PFSK-1 (cell line): ENCODE measurements at regions not wholly inside any gene's neighbourhood (a gene's known extent, or its start where the extent isn't known, plus 50 kb on each side); places are given as distances from the start of the nearest gene placed in this dataset.

Experiments used
- FOXP2 ChIP-seq: optimal IDR thresholded peaks from 2 replicates; pipeline ENCODE3; 2011; ENCODE audit warnings: borderline replicate concordance, control low read depth, inconsistent platforms; ENCODE audit not compliant: insufficient read depth; ENCODE audit errors: extremely low read length, extremely low read depth
- POLR2AphosphoS5 ChIP-seq: IDR thresholded peaks from 2 replicates; pipeline ENCODE4 v1.6.1; 2012; ENCODE audit warnings: low read depth, mild to moderate bottlenecking, control low read depth, low read length, moderate library complexity
- SIN3A ChIP-seq: IDR thresholded peaks from 2 replicates; pipeline ENCODE4 v1.6.1; 2012; ENCODE audit warnings: mild to moderate bottlenecking, low read length, moderate library complexity, borderline replicate concordance; ENCODE audit not compliant: insufficient read depth
- TAF1 ChIP-seq: IDR thresholded peaks from 2 replicates; pipeline ENCODE4 v1.6.1; 2012; ENCODE audit warnings: low read length, control low read depth, borderline replicate concordance; ENCODE audit not compliant: insufficient read depth
- TF ChIP-seq, protein P1 (sequence below), 2 experiments: IDR thresholded peaks; 2 replicates each; pipeline versions ENCODE4 v1.6.1 to v1.8.0; 2011 to 2012; ENCODE audit warnings: low read depth in 2 of 2, low read length in 2 of 2, control low read depth in 1 of 2, inconsistent platforms in 1 of 2, mild to moderate bottlenecking in 1 of 2, moderate library complexity in 1 of 2; ENCODE audit not compliant: insufficient read depth in 1 of 2

DNA sequence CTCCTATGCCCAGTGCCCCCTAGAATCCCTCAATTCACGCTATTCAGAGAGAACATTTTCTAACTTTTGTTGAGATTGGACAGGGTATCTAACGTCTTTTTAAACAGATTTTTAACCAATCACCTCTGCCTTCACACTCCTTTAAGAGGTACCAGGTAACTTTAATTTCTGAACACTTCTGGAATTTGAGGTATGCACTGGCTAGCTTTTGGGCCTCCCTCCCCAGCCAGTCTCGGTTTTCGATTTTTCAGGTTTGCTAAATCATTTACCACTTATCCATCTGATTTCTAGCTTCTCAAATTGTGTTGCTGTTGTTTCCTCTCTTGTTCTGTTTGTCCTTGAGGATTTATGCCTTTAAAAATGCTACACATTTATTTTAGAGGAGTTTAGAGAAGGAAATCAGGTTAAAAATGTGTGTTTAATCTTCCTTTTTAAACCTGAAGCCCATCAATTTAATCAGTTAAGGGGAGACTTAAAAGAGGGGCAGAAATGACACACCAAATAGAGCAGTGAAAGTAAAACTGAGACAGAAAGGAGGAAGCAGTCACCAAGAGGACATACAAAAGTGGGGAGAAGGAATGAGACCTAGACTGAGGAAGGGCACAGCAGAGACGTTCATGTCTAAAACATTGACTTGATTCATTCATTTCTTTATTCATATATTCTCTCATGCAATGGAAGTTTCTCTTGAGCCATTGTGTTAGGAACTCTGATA is 139.6 kb upstream of the HTR2A start:
- TF ChIP-seq POLR2AphosphoS5 (no peak), SIN3A (no peak), FOXP2 (no peak), TAF1 (no peak)
- TF ChIP-seq, protein P1, sequence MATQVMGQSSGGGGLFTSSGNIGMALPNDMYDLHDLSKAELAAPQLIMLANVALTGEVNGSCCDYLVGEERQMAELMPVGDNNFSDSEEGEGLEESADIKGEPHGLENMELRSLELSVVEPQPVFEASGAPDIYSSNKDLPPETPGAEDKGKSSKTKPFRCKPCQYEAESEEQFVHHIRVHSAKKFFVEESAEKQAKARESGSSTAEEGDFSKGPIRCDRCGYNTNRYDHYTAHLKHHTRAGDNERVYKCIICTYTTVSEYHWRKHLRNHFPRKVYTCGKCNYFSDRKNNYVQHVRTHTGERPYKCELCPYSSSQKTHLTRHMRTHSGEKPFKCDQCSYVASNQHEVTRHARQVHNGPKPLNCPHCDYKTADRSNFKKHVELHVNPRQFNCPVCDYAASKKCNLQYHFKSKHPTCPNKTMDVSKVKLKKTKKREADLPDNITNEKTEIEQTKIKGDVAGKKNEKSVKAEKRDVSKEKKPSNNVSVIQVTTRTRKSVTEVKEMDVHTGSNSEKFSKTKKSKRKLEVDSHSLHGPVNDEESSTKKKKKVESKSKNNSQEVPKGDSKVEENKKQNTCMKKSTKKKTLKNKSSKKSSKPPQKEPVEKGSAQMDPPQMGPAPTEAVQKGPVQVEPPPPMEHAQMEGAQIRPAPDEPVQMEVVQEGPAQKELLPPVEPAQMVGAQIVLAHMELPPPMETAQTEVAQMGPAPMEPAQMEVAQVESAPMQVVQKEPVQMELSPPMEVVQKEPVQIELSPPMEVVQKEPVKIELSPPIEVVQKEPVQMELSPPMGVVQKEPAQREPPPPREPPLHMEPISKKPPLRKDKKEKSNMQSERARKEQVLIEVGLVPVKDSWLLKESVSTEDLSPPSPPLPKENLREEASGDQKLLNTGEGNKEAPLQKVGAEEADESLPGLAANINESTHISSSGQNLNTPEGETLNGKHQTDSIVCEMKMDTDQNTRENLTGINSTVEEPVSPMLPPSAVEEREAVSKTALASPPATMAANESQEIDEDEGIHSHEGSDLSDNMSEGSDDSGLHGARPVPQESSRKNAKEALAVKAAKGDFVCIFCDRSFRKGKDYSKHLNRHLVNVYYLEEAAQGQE (IDR thresholded peaks at IDR 0.05; ENCODE audit: insufficient read depth in 1 of 2, low read depth in 2 of 2, low read length in 2 of 2) = no peak

DNA sequence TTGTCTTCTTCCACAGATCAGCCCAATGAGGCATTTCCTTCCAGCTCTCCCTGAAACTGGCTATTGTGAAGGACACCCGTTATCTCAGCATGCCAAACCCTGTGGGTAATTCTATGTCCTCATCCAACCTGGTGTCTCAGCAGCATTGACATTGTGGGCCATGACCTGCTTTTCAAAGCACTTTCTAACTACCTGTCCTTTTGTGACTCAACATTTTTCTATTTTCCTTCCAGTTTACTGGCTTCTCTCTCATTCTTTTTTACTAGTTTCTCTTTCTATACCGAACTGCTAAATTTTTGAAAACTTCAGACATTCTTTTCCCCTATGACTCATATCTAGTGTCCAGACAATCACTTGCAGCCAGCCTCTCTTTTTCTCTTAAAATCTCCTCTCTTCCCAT is 136.4 kb upstream of the HTR2A start:
- TF ChIP-seq SIN3A = no peak
- no peak for TF ChIP-seq POLR2AphosphoS5
- TF ChIP-seq FOXP2 = no peak

DNA sequence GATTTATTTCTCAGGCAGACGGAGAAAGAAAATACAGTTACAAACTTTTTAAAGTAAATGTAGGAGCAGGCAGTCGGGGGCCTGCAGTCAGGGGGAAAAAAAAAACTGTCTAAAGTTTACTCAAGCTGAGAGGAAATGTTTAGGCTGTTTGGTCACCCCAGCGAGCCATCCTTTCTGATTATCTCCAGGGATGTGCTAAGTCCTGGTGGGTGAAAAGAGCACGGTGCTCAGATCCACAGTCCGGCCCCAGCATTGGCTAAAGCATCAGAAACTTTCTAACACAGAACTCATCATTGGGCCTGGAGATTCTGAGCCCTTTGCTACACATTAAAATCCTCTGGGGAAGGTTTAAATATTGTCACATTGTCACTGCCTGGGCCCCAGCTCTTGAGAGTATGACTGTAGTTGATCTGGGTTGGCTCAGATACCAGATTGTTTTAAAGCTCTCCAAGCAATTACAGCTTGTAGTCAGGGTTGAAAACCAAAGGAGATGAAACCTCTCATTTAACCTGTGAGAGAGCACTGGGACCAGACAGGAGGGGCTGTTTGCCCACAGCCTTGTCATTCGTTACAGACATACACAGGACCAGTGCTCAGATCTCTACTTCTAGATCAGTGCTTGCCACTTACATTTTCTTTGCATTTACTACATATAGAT is 131.1 kb upstream of the HTR2A start:
- TF ChIP-seq, protein P1 (IDR thresholded peaks at IDR 0.05; ENCODE audit: insufficient read depth in 1 of 2, low read depth in 2 of 2, low read length in 2 of 2) = no peak
- no peak for TF ChIP-seq SIN3A
- no peak for TF ChIP-seq POLR2AphosphoS5
- no peak for TF ChIP-seq TAF1
- TF ChIP-seq FOXP2 = no peak

DNA sequence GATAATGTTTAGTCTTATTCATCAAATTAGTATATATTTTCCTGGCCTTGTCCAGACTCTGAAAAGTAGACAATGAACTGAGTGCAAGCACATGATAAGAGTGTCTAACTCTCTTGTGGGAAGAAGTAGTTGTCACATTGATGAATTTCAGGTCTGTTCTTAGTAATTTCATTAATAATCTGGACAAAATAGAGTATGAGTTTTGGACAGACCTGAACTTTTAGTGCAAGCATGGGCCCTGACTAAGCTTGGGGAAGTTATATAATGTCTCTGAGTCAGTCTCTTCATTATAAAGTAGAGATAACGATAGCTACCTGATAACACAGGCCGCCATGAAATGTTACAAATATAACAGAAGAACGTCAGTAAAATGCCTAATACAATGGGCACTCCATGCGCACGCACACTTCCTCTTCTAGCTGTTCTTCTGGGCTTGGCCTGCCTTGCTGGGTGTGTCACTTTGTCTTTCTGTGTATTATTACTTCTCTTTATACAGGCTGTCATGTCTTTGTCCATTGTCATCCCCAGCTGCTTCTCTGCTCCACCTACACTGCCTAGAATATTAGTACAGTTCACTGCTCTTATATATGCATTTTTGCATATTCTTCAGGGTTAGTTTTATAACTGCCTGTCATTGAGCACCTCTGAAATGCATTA is 129.1 kb upstream of the HTR2A start:
- TF ChIP-seq TAF1 = no peak
- TF ChIP-seq SIN3A = no peak
- no peak for TF ChIP-seq POLR2AphosphoS5
- no peak for TF ChIP-seq FOXP2
- TF ChIP-seq, protein P1 (IDR thresholded peaks at IDR 0.05; ENCODE audit: insufficient read depth in 1 of 2, low read depth in 2 of 2, low read length in 2 of 2) = no peak

DNA sequence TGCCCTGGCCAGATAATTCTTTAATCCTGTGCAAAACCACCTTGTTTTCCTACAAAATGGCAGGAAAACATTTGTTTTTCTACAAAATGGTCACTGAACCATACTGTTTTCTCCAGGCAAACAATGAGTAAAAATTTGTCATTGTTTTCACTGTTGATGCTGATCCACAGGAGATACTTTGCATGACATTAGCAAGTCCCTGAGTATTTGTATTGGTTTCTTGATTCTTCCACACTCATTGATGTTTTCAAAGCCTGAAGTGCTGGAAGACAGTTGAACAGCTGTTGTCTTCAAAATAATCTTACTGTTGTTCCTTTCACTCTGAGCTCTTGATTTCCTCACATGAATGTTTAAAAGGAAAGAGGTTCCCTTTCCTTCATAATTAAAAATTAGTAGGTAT is 123.1 kb upstream of the HTR2A start:
- TF ChIP-seq POLR2AphosphoS5 (no peak), FOXP2 (no peak), SIN3A (no peak), TAF1 (no peak)
- TF ChIP-seq, protein P1 (IDR thresholded peaks at IDR 0.05; ENCODE audit: insufficient read depth in 1 of 2, low read depth in 2 of 2, low read length in 2 of 2) = no peak
